GM08714 (cell line): ENCODE measurements at regions not wholly inside any gene's neighbourhood (a gene's known extent, or its start where the extent isn't known, plus 50 kb on each side); places are given as distances from the start of the nearest gene placed in this dataset.
A peak's percentile ranks its signal among the peaks of the same experiment; 100 is the strongest.

Experiments used
- H3K4me3 ChIP-seq: fragments of 200-500 bp; sonication (Bioruptor generic); 2 replicates; pipeline ENCODE4 v1.5.1; 2014; ENCODE audit warnings: mild to moderate bottlenecking, low read length, inconsistent platforms
- ZNF274 ChIP-seq: IDR thresholded peaks from 2 replicates; pipeline ENCODE4 v1.6.1; 2012; ENCODE audit warnings: mild to moderate bottlenecking, low read depth, low read length

GRCh38 chr1:13908128-13908527 lies 208.1 kb downstream of the PRDM2 start:
- H3K4me3 ChIP-seq, result no peak overlapping the region
- no peak for TF ChIP-seq ZNF274

DNA sequence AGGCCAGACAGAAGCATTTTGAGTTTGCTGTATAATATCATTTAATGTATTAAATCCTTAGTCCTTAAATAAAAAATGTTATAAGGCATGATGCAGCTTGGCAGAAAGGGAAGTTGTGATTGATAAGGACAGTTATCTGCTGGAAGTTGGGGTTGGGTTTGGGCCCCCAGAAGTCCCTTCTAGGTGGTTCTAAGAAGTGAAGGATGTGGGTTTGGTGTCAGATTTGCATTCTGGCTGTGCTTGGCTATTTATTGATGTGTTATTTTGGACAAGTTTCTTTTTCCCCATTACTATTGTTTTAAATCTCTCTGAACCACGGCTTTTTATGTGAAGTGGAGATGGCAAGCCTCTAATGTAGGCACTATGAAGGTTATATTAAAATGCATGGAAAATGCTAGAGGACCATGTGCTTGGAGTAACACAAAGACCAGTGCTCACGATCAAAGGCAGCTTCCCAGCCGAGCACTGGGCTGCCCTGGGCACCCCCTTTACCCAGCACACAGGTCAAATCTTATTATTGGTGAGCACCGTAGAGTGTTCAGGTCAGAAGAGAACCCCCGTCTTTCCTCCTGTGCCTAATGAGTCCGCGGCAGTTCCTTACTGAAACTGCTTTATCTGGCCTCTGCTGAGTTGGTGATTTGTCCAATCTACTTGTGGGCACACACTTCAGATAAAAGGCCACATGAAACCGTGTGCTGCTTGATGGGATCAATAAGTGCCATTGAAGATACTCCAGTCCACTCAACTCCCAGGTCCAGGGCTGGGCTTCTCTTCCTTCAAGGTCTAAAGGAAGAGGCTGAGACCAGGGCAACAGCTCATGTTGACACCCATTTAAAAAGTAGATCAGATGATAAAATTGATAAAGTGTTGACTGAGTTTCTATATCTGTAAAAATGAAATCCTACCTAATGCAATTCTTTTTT lies 212.0 kb downstream of the PRDM2 start:
- no peak for TF ChIP-seq ZNF274
- H3K4me3 ChIP-seq, result peak overlapping the region; percentile 4; the same call in 1 of the 2 replicates

DNA sequence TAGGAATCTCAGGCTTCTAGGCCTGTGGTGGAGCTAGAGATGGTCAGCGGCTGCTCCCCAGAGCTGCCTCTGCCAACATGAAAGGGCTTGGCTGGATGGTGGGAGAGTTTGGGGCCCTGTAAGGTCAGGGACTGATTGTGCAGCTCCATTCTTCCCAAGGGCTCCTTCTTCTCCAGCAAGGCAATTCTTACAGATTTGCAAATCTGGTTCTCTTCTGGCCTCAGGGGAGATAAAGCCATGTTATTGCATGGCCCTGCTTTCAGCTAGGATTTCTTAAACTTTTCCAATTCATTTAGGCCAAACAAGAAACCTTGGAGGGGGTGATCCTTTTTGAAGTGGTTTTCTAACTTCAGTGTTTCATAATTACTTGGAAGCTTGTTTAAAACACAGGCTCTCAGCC lies 213.4 kb downstream of the PRDM2 start:
- no peak for TF ChIP-seq ZNF274
- H3K4me3 ChIP-seq, result no peak overlapping the region

- no peak overlapping the region for H3K4me3 ChIP-seq
- no peak for TF ChIP-seq ZNF274
Observed at GRCh38 chr1:13916530-13916929, 216.5 kb downstream of the PRDM2 start.

GRCh38 chr1:13917607-13918006 lies 217.6 kb downstream of the PRDM2 start:
- H3K4me3 ChIP-seq, result no peak overlapping the region
- no peak for TF ChIP-seq ZNF274

DNA sequence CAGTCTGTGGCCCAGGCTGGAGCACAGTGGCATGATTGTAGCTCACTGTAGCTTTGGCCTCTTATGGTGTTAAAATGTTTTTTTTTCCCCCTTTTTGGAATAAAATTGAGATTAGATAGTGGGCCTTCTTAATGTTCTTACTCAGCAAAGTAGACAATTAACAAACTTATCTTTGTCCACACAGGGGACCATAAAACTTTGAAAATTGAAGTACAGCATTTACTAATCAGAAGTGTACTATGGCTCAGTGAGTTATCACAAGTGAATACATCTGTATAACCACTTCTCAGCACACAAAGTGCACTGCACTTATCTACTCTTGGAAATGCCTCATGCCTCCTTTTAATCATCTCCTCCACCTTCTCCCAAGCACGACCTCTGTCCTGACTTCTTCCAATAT lies 218.9 kb downstream of the PRDM2 start:
- H3K4me3 ChIP-seq, result no peak overlapping the region
- TF ChIP-seq ZNF274, result no peak

DNA sequence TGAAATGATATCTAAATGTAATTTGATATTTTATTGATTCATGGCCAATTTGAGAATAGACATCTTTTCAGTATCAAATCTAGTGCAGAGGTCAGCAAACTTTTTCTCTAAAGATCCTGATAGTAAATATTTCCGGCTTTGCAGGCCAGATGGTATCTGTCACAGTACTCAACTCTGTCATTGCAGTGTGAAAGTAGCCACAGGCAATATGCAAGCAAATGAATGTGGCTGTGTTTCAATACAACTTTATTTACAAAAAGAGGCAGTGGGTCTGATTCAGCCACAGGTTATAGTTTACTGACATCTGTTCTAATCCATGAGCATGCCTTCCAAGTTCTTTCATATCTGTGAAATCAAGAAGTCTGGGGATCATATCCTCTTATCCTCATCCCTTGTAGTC lies 221.2 kb downstream of the PRDM2 start:
- TF ChIP-seq ZNF274, result no peak
- no peak overlapping the region for H3K4me3 ChIP-seq

DNA sequence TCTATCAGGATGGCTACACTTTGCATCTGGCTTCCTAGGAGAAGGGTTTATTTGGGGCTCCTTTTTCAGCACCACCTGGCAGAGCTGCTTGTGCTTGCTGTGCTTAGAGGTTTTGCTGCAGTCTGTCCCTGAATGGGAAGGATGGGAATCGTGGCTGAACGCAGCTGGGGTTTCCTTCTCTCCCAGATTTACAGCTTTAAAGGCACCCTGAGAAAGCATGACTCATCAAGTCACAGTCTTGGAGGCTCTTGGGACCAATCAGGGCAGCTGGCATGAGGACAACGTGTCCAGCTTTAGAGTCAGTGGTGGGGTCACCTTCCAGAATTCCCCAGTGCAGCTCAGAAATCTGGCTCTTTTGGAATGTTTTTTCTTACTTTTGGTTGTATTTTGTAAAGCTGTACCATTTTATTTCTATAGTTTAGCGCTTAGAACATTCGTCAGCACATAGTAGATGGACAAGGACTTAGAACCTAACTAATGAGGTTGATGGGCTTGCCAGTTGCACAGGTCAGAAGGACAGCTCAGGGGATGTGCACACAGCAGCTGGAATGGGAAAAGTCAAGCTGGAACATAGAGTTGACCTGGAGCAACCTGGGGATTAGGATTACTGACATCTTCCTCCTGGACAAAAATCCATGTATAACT lies 222.6 kb downstream of the PRDM2 start:
- no peak for TF ChIP-seq ZNF274
- H3K4me3 ChIP-seq, result no peak overlapping the region

DNA sequence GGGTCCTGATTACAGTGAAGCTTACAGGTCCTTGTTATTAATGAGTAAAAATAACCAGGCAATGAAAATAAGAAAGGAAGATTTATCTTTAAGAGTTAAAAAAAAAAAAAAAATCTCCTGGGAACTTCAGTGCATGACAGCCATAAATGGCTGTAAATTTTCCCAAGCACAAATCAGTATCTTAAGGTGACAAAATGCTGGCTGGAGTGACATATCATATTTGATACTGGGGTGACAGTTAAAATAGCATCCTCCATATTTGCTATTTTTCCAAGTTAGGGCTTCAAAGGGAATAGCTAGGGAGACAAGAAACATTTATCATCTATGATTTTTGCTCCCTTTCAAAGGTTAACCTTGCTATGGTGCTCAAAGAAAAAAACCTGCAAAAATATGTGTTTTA lies 226.6 kb downstream of the PRDM2 start:
- H3K4me3 ChIP-seq, result no peak overlapping the region
- TF ChIP-seq ZNF274, result no peak

DNA sequence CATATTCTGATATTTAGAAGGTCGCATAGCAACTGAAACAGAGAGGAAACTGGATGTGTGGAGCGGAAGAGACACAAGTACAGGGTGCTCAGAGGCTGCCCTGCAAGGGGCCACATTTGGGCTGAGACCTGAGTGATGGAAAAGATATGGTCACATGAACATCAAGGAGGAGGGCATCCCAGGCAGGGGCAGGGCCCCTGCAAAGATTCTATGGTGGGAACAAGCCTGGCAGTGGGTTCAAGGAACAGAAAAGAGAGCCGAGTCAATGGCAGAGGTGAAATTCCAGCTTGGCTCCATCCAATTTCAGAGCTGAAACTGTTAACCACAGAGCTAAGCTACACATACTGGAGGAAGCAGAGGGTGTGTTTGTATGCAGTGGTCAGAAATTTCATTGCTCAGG lies 227.7 kb downstream of the PRDM2 start:
- TF ChIP-seq ZNF274, result no peak
- H3K4me3 ChIP-seq, result no peak overlapping the region

DNA sequence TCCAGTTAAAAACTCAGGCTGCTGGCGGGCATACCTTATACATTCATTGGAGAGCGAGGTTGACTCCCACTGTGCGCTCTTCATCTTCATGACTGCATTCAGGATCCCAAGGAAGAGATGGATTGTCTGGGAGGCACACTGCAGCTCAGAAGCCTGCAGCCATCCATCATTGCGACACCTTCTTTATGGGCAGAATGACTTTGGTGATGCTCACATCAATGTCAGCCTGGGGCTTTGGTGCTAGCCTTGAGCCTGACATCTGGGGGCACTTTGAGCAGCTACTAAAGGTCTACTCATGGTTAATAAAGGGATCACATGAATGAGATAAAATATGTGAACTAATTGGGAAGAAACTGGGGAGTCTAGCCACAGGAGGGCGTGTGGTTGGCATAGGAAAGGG lies 229.3 kb downstream of the PRDM2 start:
- TF ChIP-seq ZNF274, result no peak
- no peak overlapping the region for H3K4me3 ChIP-seq

DNA sequence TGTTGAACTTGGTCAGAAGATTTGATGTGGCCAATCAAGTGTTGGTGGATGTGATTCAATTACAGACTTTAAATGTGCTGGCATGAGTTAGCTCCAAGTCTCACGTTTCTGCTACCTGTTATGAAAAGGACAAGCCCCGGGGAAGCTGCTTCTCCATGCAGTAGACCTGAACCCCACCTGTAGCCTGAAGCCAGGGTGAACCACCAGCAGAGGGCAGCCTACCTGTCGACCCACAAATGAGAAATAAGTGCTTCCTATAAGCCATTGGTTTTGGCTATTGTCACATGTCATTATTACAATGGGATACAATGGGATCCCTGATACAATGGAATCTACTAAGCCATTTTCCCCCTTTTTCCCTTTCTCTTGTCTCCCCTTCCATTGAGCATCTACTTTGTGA lies 230.2 kb downstream of the PRDM2 start:
- H3K4me3 ChIP-seq, result no peak overlapping the region
- no peak for TF ChIP-seq ZNF274

- no peak for TF ChIP-seq ZNF274
- H3K4me3 ChIP-seq, result no peak overlapping the region
Observed at GRCh38 chr1:13931226-13931625, 231.2 kb downstream of the PRDM2 start.

DNA sequence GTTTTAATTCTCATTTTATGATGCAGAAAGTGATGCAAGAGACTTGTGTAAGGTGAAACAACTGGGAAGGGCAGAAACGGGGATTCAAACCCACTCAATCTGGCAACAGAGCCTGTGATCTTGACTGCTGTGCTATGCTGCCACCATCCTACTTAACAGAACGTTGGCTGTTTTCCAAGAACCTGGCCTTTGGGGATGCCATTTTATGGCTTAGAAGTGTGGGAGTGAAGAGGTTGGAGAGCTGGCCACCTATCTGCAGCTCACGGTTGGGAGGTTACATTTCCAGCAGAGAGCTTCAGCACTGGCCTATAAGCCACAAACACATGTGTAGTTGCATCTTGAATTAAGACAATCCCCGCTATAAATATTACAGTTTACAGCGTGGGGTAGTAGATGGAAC lies 235.3 kb downstream of the PRDM2 start:
- no peak for TF ChIP-seq ZNF274
- no peak overlapping the region for H3K4me3 ChIP-seq

DNA sequence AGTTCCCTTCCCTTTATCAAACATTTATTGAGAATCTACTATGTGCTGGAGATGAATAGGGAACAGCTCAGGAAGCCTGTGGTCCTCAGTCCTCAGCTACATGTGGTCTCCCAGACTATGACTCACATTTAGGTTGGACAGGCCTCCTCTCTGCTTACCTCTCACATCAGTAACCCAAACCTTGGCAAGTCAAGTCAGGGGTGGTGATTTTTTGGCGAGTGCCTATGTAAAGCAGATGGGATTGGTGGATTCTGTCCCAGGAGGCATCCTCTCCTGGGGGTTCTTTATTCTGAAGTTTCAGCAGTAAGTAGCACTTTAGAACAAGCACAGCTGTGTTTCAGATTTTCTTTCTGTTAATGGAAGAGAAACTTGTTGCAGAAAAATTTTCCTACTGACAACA lies 241.3 kb downstream of the PRDM2 start:
- H3K4me3 ChIP-seq, result no peak overlapping the region
- TF ChIP-seq ZNF274, result no peak
